ENCODE measurements at regions not wholly inside any gene's neighbourhood (a gene's known extent, or its start where the extent isn't known, plus 50 kb on each side); places are given as distances from the start of the nearest gene placed in this dataset.

GRCh38 chr2:118496870-118497611, 350.4 kb downstream of the EN1 start:
- ChIA-PET POLR2A (no interaction called here), CTCF (no interaction called here)
- intact Hi-C loops (cut with DNase I, micrococcal nuclease) = no loop called here

GRCh38 chr2:118496467-118496866, 351.0 kb downstream of the EN1 start:
- H3K27ac ChIP-seq (ENCODE audit: low read depth in 1 of 2, low read length in 2 of 2) = no peak overlapping the region
- no peak for TF ChIP-seq CTCF (IDR thresholded peaks at IDR 0.05)
- ChIA-PET POLR2A (no interaction called here), CTCF (no interaction called here)
- intact Hi-C loops (cut with DNase I, micrococcal nuclease) = no loop called here
- no peak overlapping the region for H3K4me3 ChIP-seq (ENCODE audit: low read length)
- Mint-ChIP-seq H3K9me3 (peaks cover 5% of the 10 kb centered on the region), H3K27me3 (peaks cover 26% of the 10 kb centered on the region), H3K4me3 (no peak overlapping the region), H3K4me1 (ENCODE audit: low read depth) (no peaks in the 10 kb centered on the region), H3K36me3 (ENCODE audit: low read depth) (no peaks in the 10 kb centered on the region), H3K27ac (no peak overlapping the region)
- no peak for ATAC-seq (ENCODE audit: poor library complexity)
- no peaks in the 10 kb centered on the region for H3K36me3 ChIP-seq (ENCODE audit: insufficient read depth, low read length)
- H3K27me3 ChIP-seq (ENCODE audit: control insufficient read depth in 1 of 2, insufficient read depth in 2 of 2, low read length in 2 of 2) = no peaks in the 10 kb centered on the region
- DNase-seq = no peak
- no peaks in the 10 kb centered on the region for H3K4me1 ChIP-seq (ENCODE audit: insufficient read depth, low read length)
- H3K9me3 ChIP-seq (ENCODE audit: control insufficient read depth in 1 of 2, insufficient read depth in 1 of 2, low read length in 2 of 2) = no peaks in the 10 kb centered on the region

More at GRCh38 chr2:118496870-118497611, 350.4 kb downstream of the EN1 start:
- TF ChIP-seq CTCF (IDR thresholded peaks at IDR 0.05) = no peak
- DNase-seq (no peak), ATAC-seq (ENCODE audit: poor library complexity) (no peak)
- Mint-ChIP-seq H3K27me3 (peaks cover 23% of the 10 kb centered on the region), H3K36me3 (ENCODE audit: low read depth) (no peaks in the 10 kb centered on the region), H3K4me1 (ENCODE audit: low read depth) (no peaks in the 10 kb centered on the region), H3K27ac (no peak overlapping the region), H3K4me3 (no peak overlapping the region), H3K9me3 (peaks cover 1% of the 10 kb centered on the region)
- H3K4me1 ChIP-seq (ENCODE audit: insufficient read depth, low read length) = no peaks in the 10 kb centered on the region
- H3K27ac ChIP-seq (ENCODE audit: low read depth in 1 of 2, low read length in 2 of 2) = no peak overlapping the region
- no peaks in the 10 kb centered on the region for H3K9me3 ChIP-seq (ENCODE audit: control insufficient read depth in 1 of 2, insufficient read depth in 1 of 2, low read length in 2 of 2)
- H3K36me3 ChIP-seq (ENCODE audit: insufficient read depth, low read length) = no peaks in the 10 kb centered on the region
- no peak overlapping the region for H3K4me3 ChIP-seq (ENCODE audit: low read length)
- H3K27me3 ChIP-seq (ENCODE audit: control insufficient read depth in 1 of 2, insufficient read depth in 2 of 2, low read length in 2 of 2) = no peaks in the 10 kb centered on the region

GRCh38 chr2:118495290-118495689, 352.2 kb downstream of the EN1 start:
- TF ChIP-seq CTCF (IDR thresholded peaks at IDR 0.05) = no peak
- Histone ChIP-seq H3K9me3 (ENCODE audit: control insufficient read depth in 1 of 2, insufficient read depth in 1 of 2, low read length in 2 of 2) (no peaks in the 10 kb centered on the region), H3K4me3 (ENCODE audit: low read length) (no peak overlapping the region), H3K4me1 (ENCODE audit: insufficient read depth, low read length) (no peaks in the 10 kb centered on the region), H3K36me3 (ENCODE audit: insufficient read depth, low read length) (no peaks in the 10 kb centered on the region), H3K27me3 (ENCODE audit: control insufficient read depth in 1 of 2, insufficient read depth in 2 of 2, low read length in 2 of 2) (no peaks in the 10 kb centered on the region), H3K27ac (ENCODE audit: low read depth in 1 of 2, low read length in 2 of 2) (no peak overlapping the region)
- CTCF ChIA-PET = no interaction called here
- Mint-ChIP-seq H3K4me1 (ENCODE audit: low read depth) (no peaks in the 10 kb centered on the region), H3K27me3 (peaks cover 20% of the 10 kb centered on the region), H3K9me3 (peaks cover 5% of the 10 kb centered on the region), H3K36me3 (ENCODE audit: low read depth) (no peaks in the 10 kb centered on the region), H3K27ac (no peak overlapping the region), H3K4me3 (no peak overlapping the region)
- intact Hi-C loops (cut with DNase I, micrococcal nuclease) = no loop called here
- DNase-seq (no peak), ATAC-seq (ENCODE audit: poor library complexity) (no peak)
- POLR2A ChIA-PET = no interaction called here
